Chondrocyte (in vitro differentiated cells): ENCODE measurements at regions not wholly inside any gene's neighbourhood (a gene's known extent, or its start where the extent isn't known, plus 50 kb on each side); places are given as distances from the start of the nearest gene placed in this dataset.

Source experiments
- DNase-seq: peaks from one replicate; pipeline ENCODE4 v3.0.0; 2021; ENCODE audit warnings: mixed read lengths, low spot score
- H3K27ac Mint-ChIP-seq: one replicate; pipeline ENCODE4 v1.8.0; 2021; ENCODE audit warnings: mild to moderate bottlenecking, moderate library complexity, mixed read lengths; ENCODE audit not compliant: unreplicated experiment
- H3K27me3 Mint-ChIP-seq: 2 replicates; pipeline ENCODE4 v1.8.0; 2021; ENCODE audit warnings: low read depth, mixed read lengths
- H3K36me3 Mint-ChIP-seq: 2 replicates; pipeline ENCODE4 v1.8.0; 2021; ENCODE audit warnings: low read depth, mixed read lengths
- H3K4me1 Mint-ChIP-seq: 2 replicates; pipeline ENCODE4 v1.8.0; 2021; ENCODE audit warnings: low read depth, mild to moderate bottlenecking, mixed read lengths
- H3K4me3 Mint-ChIP-seq: one replicate; pipeline ENCODE4 v1.8.0; 2021; ENCODE audit warnings: mild to moderate bottlenecking, moderate library complexity, mixed read lengths; ENCODE audit not compliant: unreplicated experiment
- H3K9me3 Mint-ChIP-seq: 2 replicates; pipeline ENCODE4 v1.8.0; 2021; ENCODE audit warnings: low read depth, mixed read lengths
- TF ChIP-seq, protein P1 (sequence below): fragments of 200-600 bp; sonication (generic); IDR thresholded peaks from 2 replicates; pipeline ENCODE4 v1.5.0; 2021; ENCODE audit warnings: antibody characterized with exemption, mild to moderate bottlenecking, moderate library complexity

DNA sequence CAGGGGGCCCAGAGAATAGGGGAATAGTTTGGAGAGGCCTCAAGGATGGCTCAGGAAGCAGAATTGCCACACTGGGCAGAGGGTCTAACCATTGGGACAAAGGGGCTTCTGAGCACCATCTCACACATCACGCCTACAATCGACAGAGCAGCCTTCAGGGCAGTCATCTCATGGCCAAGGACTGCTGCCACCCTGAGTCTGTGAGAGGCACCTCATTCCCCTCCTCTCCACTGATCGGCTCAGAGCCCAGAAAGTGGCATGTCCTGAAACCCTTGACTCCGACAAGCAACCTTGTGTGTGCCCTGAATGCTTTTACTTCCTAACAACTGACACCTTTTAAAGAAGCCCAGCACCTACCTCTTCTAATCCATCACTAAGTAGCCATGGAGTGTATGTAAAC, 128.9 kb upstream of the PTPN3 start:
- H3K9me3 Mint-ChIP-seq: peaks cover 3% of the 10 kb centered on the region
- no peak for DNase-seq
- no peak overlapping the region for H3K4me3 Mint-ChIP-seq
- H3K27ac Mint-ChIP-seq: no peak overlapping the region
- H3K36me3 Mint-ChIP-seq: no peaks in the 10 kb centered on the region
- peaks cover 6% of the 10 kb centered on the region for H3K4me1 Mint-ChIP-seq
- H3K27me3 Mint-ChIP-seq: peaks cover 9% of the 10 kb centered on the region
- TF ChIP-seq, protein P1, sequence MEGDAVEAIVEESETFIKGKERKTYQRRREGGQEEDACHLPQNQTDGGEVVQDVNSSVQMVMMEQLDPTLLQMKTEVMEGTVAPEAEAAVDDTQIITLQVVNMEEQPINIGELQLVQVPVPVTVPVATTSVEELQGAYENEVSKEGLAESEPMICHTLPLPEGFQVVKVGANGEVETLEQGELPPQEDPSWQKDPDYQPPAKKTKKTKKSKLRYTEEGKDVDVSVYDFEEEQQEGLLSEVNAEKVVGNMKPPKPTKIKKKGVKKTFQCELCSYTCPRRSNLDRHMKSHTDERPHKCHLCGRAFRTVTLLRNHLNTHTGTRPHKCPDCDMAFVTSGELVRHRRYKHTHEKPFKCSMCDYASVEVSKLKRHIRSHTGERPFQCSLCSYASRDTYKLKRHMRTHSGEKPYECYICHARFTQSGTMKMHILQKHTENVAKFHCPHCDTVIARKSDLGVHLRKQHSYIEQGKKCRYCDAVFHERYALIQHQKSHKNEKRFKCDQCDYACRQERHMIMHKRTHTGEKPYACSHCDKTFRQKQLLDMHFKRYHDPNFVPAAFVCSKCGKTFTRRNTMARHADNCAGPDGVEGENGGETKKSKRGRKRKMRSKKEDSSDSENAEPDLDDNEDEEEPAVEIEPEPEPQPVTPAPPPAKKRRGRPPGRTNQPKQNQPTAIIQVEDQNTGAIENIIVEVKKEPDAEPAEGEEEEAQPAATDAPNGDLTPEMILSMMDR: peak; percentile 19

DNA sequence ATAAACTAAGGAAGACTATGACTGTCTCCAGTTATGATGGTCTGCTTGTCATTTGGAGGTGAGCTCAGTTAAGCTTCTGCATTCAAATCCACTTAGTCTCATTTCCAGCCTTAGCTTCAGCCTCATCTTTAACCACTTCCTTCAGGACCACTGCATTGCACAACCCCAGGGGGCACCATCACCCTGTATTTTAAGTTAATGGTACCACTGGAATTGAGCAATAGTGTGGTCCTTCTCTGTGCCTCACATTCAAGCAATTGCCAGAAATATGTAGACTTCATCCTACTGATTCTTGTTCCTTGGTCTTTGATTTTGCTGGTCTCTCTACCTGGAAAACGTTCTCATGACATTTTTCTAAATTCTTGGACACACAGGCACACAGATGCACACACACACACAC, 131.5 kb upstream of the PTPN3 start:
- H3K27ac Mint-ChIP-seq: no peak overlapping the region
- H3K27me3 Mint-ChIP-seq: peaks cover 14% of the 10 kb centered on the region
- H3K9me3 Mint-ChIP-seq: peaks cover 3% of the 10 kb centered on the region
- H3K36me3 Mint-ChIP-seq: no peaks in the 10 kb centered on the region
- H3K4me1 Mint-ChIP-seq: peaks cover 8% of the 10 kb centered on the region
- TF ChIP-seq, protein P1: no peak
- H3K4me3 Mint-ChIP-seq: no peak overlapping the region
- DNase-seq: no peak

DNA sequence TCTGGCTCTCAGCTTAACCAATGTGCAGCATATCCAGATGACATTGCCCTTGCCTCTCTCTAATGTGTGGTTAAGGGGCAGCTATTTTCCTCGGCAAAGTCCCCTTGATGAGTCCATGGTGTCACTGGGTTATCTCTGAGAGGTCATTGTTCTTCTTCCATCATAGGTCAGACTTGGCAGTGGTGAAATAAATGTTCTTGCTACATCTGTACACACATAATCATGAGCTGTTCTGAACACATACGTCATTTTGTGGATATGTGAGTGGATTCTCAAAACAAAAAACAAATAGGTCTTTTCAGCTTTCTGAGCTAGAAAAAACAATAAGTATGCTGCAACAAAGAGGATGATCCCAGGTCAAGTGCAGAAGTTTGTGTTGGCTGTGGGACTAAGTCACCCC, 134.7 kb upstream of the PTPN3 start:
- H3K4me3 Mint-ChIP-seq: no peak overlapping the region
- TF ChIP-seq, protein P1: no peak
- peaks cover 3% of the 10 kb centered on the region for H3K9me3 Mint-ChIP-seq
- no peak overlapping the region for H3K27ac Mint-ChIP-seq
- DNase-seq: no peak
- peaks cover 5% of the 10 kb centered on the region for H3K4me1 Mint-ChIP-seq
- peaks cover 12% of the 10 kb centered on the region for H3K27me3 Mint-ChIP-seq
- H3K36me3 Mint-ChIP-seq: no peaks in the 10 kb centered on the region

DNA sequence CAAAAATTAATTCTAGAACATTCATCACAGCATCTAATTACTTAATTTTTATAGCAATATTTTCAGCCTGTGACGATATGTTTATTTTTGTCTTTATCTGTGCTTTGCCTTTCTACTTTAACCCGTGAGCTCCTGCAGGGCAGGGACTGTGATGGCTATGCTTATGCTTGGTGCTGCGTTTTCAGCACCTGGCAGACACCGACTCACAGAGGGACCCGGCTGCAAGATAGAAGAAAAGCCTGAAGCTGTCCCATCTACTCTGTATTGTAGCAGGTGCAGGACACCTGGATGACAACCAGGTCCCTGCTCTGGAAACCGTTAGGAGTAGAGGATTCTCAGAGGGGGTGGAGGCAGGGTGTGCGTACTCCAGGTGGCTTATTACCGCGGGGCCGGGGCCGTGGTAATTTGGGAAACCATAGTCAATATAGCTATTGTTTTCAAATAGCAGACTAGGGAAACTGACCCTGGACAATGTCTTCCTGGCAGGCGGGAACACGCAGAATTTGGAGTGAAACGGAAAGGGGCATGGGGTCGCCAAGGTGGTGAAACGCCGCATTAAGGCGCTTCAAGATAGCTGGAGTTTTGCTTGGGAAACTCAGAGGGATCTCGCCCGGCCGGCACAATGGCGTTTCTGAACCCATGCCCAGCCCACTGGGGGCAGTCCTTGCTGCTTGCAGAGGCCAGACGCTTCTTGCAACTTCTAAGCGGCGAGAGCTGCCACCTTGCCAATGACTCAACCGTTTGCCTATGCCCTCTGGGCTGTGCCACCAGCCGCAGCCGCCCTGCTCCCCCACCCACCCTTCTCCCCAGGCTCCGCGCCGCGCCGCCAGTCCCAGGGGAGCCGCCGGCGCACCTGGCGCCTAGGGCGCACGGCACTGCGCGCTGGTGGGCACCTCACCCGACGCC, 140.1 kb upstream of the PALM2AKAP2 start:
- peaks cover 14% of the 10 kb centered on the region for H3K4me1 Mint-ChIP-seq
- H3K27me3 Mint-ChIP-seq: peaks cover 7% of the 10 kb centered on the region
- no peak for DNase-seq
- no peak overlapping the region for H3K27ac Mint-ChIP-seq
- H3K4me3 Mint-ChIP-seq: peak overlapping the region; percentile 73
- H3K9me3 Mint-ChIP-seq: peaks cover 14% of the 10 kb centered on the region
- TF ChIP-seq, protein P1: peak; percentile 41
- peaks cover 2% of the 10 kb centered on the region for H3K36me3 Mint-ChIP-seq

DNA sequence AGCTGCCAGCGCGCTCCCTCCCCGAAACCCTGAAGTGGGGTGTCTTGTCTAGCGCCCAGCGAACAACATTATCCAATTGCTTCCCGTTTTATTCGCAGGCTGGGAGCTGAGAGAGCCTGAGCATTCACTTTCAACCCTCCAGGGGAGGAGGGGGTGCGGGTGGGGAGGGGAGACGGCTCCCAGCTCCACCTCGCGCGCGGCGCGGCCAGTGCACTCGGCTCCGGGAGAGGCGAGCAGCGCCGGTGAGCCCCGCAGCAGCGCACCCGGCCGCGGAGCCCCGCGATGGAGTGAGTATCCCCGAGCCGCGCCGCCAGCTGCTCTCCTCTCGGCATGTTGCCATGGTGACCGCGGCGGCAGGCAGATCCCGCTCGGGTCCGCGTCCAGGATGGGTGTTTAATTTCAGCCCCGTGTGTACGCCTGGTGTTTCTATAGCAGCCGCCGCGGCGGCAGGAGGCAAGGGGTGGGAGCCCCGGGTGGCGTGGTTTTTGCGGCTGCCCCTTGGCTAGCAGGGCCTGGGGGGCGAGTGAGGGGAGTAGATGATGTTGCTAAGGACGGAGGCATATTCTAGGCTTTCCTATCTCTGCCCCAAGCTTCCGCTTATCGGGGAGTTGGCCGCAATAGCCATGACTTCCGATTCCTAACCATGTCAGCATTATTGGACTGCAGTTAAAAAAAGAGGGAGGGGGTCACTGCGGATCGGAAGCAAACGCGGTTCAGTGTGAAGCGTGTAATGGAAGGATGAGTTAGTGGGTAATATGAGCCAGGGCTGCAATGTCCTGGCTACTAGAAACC, 139.2 kb upstream of the PALM2AKAP2 start:
- H3K27ac Mint-ChIP-seq: no peak overlapping the region
- peaks cover 14% of the 10 kb centered on the region for H3K4me1 Mint-ChIP-seq
- peak; percentile 95 for DNase-seq
- H3K4me3 Mint-ChIP-seq: peak overlapping the region; percentile 73
- H3K27me3 Mint-ChIP-seq: peaks cover 7% of the 10 kb centered on the region
- peaks cover 2% of the 10 kb centered on the region for H3K36me3 Mint-ChIP-seq
- TF ChIP-seq, protein P1: no peak
- peaks cover 15% of the 10 kb centered on the region for H3K9me3 Mint-ChIP-seq
